ENCODE measurements at regions not wholly inside any gene's neighbourhood (a gene's known extent, or its start where the extent isn't known, plus 50 kb on each side); places are given as distances from the start of the nearest gene placed in this dataset.
A peak's percentile ranks its signal among the peaks of the same experiment; 100 is the strongest.
"Not testable (repeated sequence)": the region's sequence is repeated elsewhere in the genome, so short reads cannot be mapped to it uniquely, and the experiment has no call there.

DNA sequence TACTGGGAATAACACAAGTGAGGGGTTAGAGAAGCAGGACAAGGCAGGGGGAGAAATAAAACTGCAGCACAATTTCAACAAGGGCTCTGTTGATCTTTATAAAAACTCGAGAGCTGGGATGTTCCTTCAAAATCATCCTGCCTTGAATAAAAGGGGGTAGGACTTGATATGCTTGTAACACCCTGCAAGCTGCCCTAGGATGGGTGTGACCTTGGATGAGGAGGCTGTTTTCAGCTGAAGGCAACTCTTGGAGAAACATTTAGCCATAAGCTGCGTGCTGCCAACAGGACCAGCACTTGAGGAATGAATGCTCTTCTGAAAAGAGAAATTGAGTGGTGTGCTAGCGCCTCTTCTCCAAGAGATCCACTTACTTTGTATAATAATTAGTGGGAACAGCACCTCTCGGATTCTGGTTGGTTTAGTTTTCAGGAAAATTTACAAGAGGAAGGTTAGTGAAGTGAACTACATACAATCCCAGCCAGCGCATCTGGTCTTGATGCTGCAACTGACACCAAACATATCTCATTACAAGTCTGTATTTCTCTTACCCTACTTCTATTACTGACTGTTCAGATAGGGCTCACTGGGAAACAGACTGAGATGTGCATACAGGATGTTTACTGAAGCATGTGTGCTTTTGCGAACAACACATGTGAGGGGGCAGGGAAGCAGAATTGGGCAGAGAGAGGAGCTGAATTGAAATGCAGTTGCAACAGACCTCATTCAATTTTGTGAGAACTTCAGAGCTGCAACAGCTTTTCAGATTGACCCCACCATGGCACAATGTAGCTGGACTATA, 643.0 kb upstream of the GOLIM4 start:
- no peak for DNase-seq

DNA sequence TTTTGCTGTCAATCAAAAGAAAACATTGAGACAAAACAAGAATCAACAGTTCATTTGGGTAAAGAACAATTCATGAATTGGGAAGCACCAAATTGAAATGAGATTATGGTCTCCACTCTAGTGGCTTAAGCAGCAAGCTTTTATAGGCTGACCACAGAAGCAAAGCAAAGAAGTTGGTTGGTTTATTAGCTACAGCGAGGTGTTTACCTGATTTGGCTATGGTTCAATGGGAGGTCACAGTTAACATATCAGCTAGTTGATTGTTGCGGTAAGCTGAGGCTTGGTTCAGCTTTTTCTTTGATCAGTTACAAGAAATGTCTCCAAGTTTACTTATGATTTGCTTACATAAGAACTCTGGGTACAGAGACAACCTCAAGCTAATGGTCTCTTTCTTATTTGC, 640.5 kb upstream of the GOLIM4 start:
- DNase-seq = no peak

DNA sequence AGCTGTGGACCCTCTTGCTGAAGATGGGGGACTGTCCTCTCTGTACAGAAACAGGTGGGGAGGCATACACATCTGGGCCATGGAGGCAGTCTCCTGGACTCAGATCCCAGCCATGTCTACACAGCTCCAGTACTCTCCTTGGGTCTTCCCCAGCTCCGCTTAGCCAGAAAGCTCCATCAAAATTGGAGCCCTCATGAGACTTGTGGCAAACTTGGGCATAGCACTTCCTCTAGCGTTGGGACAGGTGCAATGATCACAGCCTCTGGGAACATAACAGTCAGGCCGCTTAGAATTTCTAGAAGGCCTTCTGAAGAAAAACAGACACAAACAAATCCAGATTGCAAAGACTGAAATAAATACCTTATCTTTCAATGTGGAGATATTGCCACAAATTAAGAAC, 634.3 kb upstream of the GOLIM4 start:
- no peak for DNase-seq

DNA sequence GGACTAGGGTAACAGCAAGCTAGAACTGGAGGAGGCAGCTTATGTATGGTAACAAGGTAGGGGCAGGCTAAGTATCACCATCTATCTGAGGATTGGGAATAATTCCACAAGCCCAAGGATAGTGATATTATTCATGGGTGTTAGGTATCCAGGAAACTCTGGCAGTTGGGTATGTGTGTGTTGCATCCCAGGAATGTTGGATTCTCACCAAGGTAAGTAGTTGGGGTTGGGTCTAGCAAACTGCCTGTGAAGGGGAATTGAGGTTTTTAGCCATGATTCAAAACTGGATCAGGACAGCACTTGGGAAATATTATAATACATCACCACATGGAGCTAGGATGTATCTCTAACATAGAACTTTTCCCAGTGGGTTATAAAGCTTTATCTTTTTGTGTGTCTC, 626.4 kb upstream of the GOLIM4 start:
- no peak for DNase-seq

DNA sequence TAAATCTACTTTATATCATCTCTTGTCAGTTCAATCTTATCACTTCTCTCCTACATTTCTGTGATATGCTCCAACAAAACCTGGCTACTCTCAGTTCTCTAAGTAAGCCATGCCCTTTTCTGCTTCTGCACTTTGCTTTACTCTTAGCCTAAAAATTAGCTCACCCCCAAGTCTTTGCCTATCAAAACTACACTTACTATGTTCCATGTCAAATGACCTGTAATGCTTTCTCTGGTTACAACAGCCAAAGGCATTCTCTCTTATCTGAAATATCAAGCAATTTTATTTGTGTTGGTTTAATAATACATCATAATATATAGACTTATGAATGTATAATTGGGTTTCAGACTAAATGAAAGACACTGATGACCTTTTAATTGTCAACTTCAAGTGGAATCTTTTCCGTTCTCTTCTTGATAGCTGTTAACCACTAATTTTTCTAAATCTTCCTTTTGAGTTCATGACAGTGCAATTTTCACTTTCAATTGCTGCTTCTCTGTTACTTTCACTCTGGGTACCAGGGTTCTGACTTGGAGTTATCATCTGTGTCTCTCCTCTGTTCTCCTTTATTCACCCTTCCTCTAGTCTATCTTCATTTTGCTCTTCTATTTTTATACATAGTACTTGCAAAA, 619.0 kb upstream of the GOLIM4 start:
- DNase-seq = peak; percentile 6

DNA sequence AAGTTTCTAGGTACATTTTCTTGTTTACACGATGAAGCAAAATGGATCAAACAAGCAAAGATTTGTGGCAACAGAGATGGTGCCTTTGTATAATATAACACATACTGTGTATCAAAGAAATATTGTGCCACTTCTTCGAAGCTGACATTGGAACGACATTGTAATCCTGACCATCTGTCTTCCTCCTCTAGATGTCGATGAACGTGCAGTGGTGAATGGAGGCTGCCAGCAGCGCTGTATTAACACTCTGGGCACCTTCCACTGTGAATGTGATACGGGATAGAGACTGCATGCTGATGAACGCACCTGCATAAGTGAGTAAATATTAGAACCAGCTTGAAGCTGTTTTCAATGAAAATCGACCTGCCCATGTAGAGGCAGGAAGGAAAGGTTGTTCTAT, 613.3 kb upstream of the GOLIM4 start:
- DNase-seq = no peak

DNA sequence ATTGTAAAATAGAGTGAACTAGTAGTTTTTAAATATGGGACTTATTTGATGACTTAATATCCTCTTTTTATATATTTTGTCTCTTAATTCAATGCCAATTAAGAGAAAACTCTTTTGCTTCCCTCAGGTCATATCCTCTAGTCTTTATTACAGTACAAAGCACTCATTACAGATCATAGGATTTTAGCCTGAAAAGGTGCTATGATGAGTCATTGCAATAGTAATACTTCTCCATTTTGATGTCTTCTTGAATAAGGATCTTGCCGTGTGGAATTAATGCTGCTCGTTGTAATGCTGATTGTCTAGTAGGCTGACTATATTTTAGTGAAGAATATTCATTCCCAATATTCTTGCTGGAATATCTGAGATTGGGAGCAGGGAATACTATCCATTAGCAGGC, 612.2 kb upstream of the GOLIM4 start:
- no peak for DNase-seq

DNA sequence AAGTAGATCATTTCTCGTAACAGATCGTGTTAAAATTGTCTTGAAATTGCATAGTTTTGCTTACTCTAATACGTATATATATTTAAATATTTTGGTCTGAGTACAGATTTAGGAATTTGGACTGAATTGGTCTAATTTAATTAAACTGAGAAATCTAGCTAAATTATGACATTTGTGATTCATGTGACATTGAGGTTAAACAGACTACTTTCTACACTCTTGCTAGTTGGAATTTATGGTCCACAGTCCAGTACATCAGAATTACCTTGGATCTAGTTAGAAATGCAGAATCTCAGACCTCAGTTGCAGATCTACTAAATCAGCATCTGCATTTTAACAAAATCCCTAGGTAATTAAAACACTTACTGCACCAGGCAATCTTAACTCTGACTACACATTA, 609.7 kb upstream of the GOLIM4 start:
- no peak for DNase-seq

DNA sequence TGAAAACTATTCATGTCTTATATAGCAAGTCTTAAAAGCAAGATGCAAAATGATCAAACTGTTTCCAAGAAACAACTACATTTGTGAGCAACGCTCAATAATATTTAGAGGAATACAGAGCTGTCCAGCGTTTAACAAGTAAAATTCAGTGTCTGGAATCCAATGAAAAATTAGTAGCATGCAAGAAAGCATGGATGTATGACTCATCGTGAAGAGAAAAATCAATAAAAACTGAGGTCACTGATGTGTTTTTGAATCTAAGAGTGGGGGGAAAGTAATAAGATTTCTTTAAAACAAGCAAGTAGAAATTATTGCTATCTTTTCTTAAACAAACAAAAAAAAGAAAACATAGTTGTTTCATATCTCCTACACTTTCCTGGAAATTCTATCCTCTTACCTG, 600.3 kb upstream of the GOLIM4 start:
- DNase-seq = no peak

DNA sequence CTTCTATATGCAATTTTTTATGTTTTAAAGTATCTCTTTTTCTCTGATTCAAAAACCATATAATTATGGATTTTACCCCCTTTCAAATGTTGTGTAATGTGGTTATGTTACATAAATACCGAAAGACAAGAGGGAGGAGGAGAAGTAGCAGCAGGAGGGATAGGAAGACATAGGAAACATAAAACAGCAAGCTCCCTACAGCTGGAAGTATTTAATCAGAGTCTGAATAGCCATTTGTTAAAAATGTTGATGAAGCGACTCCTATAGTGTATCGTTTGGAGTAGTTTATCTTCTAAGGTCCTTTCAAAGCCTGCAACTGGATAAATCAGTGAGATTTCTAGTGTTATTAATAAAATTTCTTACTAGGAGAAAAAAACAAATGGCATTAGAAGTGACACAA, 598.1 kb upstream of the GOLIM4 start:
- DNase-seq = no peak

DNA sequence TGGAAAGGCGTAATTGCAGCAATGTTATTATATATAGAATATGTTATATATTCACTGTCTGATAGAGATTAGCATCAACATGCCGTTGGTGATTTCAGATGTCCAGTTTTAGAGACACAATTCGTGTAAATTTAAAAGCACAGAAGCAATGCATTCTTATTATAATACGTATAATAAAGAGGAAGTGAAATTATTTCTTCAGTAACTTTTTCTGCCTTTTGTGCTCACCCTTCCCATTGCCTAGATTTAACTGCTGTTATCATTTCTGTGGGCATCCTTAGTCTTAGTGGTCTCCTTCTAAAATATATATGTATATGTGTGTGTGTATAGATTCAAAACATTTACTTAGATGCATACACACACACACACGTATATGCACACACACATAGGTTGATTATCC, 592.5 kb upstream of the GOLIM4 start:
- DNase-seq = no peak

DNA sequence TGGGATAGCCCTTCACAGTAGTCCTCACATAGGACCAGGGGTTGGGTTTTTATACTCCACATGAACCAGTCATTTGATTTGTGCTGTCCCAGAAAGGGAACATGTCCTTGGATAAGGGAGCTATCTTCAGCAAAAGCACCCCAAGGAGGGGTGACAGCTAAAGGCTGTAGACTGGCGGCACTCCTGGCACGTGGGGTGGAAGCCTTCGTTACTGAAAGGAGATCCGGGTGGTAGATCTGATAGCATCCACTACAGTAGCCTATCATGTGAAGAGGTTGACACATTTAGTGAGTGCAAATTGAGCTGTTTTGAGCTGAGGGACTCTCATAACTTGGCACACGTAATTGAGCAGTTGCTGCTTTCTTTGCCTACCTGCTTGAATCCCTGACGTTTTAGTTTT, 588.8 kb upstream of the GOLIM4 start:
- no peak for DNase-seq

DNA sequence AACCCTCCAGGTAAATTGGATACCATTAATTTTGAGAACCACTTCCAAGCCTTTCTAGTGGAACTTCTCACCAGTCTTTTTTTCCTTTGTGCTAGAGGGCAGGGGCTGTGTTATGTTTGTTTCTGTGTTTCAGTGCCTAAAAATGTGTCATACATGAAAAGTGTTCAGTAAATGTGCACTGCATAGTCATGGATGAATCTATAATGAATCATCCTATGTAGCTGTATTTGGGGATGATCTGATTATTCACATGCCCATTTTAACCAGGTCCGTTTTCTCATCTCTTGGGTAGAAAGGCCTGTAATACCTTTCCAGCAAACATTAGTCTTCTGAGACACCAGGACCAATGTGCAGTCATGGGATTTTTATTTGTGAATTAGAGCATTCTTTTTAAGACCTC, 583.0 kb upstream of the GOLIM4 start:
- DNase-seq = no peak

DNA sequence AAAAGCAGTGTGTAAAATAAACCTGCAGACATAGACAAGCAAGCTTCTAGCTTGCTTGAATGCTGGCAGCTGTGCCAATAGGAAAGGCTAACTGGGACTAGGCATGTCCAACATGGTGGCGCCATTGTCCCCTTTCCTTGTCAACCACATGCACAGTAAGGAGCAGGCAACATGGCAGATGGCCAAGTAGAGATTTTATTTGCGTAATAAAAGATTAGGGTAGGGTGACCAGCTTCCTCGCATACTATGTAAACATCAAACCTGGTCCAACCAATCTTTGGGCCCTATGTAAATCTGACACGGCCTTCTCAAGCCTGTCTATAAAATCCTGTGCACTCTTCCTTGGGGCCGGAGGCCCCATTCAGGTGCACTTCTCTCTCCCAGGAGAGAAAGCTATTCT, 575.4 kb upstream of the GOLIM4 start:
- DNase-seq = no peak

DNA sequence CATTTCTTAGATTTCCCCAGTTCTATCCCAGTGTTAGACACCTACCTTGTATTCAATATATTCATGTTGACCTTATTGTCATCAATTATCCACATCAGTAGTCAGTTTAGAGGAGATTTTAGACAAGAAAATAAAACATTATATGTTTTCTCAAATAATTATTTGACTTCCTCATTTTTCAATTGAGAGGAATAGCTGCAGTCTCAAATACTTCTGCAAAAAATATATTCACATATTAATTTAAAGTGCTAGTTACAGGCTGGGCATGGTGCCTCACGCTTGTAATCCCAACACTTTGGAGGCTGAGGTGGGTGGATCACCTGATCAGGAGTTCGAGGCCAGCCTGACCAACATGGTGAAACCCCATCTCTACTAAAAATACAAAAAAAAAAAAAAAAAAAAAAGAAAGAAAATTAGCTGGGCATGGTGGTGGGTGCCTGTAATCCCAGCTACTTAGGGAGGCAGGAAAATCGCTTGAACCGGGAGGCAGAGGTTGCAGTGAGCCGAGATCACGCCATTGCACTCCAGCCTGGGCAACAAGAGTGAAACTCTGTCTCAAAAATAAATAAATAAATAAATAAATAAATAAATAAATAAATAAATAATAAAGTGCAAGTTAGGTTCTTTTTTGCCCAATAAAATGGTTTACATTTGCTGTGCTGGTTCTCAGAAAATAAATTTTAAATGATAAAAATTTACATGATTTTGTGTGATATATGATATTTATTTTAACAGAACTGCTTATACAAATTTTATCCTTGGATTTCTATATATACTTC, 565.3 kb upstream of the GOLIM4 start:
- DNase-seq = not testable (repeated sequence)

DNA sequence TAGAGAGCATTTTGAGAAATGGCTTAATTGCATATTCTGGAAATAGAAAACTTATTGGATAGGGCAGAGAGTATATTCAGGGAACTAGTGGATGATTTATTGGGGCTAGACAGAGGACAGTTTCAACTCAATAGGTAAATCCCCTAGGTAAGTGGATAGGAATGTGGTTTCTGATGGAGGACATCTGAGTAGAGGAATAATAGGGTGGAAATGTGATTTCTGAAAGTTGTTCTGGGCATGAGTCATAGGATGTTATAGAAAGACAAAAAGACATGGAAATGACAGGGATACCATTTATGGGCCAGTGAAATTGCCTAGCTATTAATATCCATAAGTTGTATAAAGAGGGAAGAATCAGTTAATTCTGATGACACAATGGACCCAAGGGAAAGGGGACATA, 563.3 kb upstream of the GOLIM4 start:
- DNase-seq = no peak

DNA sequence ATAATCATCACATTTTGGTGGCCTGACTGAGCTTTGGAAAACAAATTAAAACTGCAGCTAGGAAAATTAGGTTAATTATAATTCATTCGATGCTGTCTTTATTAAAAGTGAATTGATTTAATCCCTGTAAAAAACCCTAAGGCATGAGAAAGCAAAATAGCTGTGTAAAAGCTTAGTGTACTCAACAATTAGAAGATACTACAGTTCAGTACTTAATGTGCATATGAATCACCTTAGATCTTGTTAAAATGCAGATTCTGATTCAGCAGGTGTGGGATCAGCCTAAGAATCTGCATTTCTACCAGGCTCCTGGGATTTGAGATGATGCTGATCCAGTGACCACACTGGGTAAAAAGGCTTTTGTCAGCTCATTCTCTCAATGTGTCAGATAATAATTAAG, 559.9 kb upstream of the GOLIM4 start:
- no peak for DNase-seq

DNA sequence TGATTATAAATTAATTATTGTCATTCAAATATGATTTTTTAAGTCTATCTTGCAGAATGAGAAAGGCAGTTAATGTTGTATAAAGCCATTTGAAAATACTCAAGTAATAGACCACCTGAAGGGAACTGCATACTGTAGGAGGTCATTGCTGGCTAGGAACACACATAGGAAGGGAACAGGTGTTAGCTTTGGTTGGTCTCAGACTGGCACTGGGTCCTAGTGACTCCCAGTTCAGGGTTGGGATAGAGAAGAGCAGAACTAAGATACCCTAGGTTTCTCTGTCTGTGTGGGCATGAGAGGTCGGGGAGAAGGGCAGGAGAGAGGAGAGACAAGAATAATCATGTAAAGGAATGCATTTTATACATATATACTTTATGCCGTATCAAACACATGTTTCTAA, 559.0 kb upstream of the GOLIM4 start:
- no peak for DNase-seq

DNA sequence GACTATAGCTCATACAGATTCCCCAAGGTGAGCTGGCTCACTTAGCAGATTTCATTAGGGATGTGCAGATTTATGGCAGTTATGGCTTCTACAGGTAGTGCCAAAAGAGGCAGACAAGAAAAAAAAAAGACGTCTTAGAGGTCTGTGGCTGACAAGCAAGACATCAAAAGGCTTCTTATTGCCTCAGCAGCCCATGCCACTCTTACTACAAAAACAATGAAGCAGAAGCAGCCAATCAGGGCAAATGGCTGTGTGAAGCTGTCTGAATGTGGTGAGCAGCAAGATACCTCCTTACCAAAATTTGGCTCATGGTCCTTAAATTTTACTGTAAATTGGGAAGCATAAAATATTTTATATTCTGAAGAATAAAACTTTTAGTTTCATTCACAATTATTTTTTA, 557.5 kb upstream of the GOLIM4 start:
- DNase-seq = no peak

DNA sequence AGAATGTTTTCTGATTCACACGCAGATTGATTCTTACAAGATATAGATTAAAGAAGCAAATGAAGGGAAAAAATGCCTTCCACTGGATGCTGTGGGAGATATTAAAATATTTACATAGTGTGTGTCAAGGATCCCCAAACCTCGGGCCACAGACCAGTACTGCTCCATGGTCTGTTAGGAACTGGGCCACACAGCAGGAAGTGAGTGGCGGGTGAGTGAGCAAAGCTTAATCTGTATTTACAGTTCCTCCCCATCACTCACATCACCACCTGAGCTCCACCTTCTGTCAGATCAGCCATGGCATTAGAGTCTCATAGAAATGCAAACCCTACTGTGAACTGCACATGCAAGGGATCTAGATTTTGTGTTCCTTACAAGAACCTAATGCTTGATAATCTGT, 552.6 kb upstream of the GOLIM4 start:
- DNase-seq = no peak

DNA sequence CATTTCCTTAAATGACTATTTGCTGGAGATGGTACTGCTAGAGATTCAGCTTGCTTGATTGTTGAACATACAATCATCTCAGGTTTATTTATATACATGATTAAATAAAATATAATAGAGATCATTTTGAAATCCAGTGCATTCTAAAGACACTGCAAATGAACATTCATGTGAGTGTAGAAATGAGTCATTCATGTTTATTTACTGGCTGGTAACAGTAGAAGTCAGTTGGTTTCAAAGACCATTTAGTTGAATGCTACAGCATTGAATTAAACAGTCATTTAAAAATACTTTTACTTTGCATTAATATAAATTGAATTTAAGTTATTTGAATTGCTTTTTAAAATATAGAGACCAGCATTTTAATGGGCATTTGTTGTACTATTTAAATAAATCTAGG, 551.9 kb upstream of the GOLIM4 start:
- DNase-seq = no peak

DNA sequence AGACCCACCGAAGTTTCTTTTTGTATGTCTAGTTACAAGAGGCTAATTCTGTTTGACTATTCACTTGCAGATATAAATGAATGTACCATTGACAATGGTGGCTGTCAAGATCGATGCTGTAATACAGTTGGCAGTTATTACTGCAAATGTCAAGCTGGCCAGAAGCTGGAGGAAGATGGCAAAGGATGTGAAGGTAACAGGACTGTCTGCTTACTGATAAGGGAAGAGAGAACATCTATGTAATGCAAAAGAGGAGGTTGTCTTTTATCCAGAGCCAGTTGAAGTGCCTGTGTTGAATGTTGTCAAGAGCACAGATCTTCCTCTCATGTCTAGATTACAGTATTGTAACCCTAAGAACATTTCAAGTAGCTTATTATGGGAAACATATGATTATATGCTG, 549.5 kb upstream of the GOLIM4 start:
- DNase-seq = no peak

DNA sequence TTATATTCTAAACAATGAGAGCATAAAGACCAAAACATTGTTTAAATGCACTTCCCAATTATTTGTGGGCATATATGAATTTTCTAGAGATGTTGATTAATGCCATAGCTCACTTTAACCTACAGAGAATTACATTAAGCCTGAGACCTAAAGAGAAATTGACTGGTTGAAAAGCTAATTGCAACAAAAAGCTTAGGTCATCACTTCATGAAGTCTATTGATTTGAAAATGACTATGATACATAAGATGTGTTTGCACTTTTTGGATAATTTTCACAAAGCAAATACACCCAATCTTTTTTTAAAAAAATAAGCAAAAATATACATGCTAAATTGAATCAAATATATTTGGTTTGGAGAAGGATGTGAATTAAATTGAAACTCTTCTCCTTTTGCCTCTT, 532.8 kb upstream of the GOLIM4 start:
- no peak for DNase-seq

DNA sequence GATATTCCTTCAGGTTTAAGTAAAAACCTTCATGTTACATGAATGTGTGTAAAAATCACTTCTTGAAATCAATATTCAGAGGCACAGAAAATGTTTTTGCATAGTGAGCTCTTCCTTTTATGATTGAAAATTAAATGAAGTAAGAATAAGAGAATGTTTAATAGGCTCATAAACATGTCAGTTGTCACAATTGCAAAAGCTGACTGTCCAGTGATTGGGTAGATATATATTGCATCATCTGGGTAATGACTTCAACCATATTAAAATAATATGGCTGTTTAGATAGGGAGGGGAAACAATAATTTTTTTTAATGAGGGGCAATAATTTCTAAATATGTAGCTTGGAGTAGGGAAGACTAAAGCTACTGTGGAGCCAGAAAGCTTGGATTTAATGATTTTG, 529.8 kb upstream of the GOLIM4 start:
- DNase-seq = no peak
